Naive thymus-derived CD8-positive, alpha-beta T cell (primary cell): ENCODE measurements at regions not wholly inside any gene's neighbourhood (a gene's known extent, or its start where the extent isn't known, plus 50 kb on each side); places are given as distances from the start of the nearest gene placed in this dataset.
"Not testable (repeated sequence)": the region's sequence is repeated elsewhere in the genome, so short reads cannot be mapped to it uniquely, and the experiment has no call there.

Source experiments
- ATAC-seq, 2 donors: fragments of 150-1000 bp; cut with Tn5 transposase in 1 of 2; sonication (Bioruptor Pico), chemical (Tn5 transposase) in 1 of 2; 1 replicate in 1 of 2; 2 replicates in 1 of 2; pipeline ENCODE4 v1.10.0; 2021; ENCODE audit warnings: mild to moderate bottlenecking in 2 of 2, moderate library complexity in 2 of 2
- POLR2A ChIA-PET: fragments of 350-600 bp; sonication (Branson Sonifier 250); formaldehyde crosslinking; loops from one replicate; lab custom pipeline; 2021; ENCODE audit warnings: antibody characterized with exemption; lab: Charles Lee
- DNase-seq, 10 donors: peaks; one replicate each; pipeline versions ENCODE4 v3.0.0 to v3.0.0-alpha.2; 2020 to 2022
- H3K27ac Mint-ChIP-seq, 10 donors: one replicate each; pipeline ENCODE4 v1.8.0; 2020 to 2022; ENCODE audit warnings: mild to moderate bottlenecking in 10 of 10, mixed read lengths in 10 of 10, moderate library complexity in 4 of 10, inconsistent platforms in 1 of 10
- H3K27me3 Mint-ChIP-seq, 5 donors: one replicate each; pipeline ENCODE4 v1.8.0; 2021 to 2022; ENCODE audit warnings: mixed read lengths in 5 of 5
- H3K36me3 Mint-ChIP-seq, 3 donors: one replicate each; pipeline ENCODE4 v1.8.0; 2020 to 2022; ENCODE audit warnings: mixed read lengths in 3 of 3, mild to moderate bottlenecking in 2 of 3, inconsistent platforms in 1 of 3
- H3K4me1 Mint-ChIP-seq, 4 donors: one replicate each; pipeline ENCODE4 v1.8.0; 2021 to 2022; ENCODE audit warnings: mixed read lengths in 4 of 4
- H3K4me3 Mint-ChIP-seq, 10 donors: one replicate each; pipeline ENCODE4 v1.8.0; 2020 to 2022; ENCODE audit warnings: mild to moderate bottlenecking in 10 of 10, mixed read lengths in 10 of 10, moderate library complexity in 6 of 10, inconsistent platforms in 1 of 10
- H3K9me3 Mint-ChIP-seq, 9 donors: one replicate each; pipeline ENCODE4 v1.8.0; 2020 to 2022; ENCODE audit warnings: mixed read lengths in 9 of 9, mild to moderate bottlenecking in 3 of 9, inconsistent platforms in 1 of 9, moderate library complexity in 1 of 9

- no peaks in the 10 kb centered on the region for H3K36me3 Mint-ChIP-seq
- H3K27ac Mint-ChIP-seq = peak overlapping the region in 2 of 10 donors; percentile 11 to 39
- peak in 1 of 2 donors; percentile 69 for ATAC-seq
- peaks cover 0 to 17% (median 0%) of the 10 kb centered on the region in 5 donors for H3K27me3 Mint-ChIP-seq
- peak overlapping the region; percentile 22 to 89 (median 76) for H3K4me3 Mint-ChIP-seq
- H3K9me3 Mint-ChIP-seq = peaks cover 0 to 4% (median 0%) of the 10 kb centered on the region in 9 donors
- DNase-seq = no peak
- H3K4me1 Mint-ChIP-seq = peaks cover 16 to 45% (median 33%) of the 10 kb centered on the region in 4 donors
- POLR2A ChIA-PET = no interaction called here
These were observed 54.4 kb downstream of the PRR18 start for GRCh38 chr6:166253778-166254204.

DNA sequence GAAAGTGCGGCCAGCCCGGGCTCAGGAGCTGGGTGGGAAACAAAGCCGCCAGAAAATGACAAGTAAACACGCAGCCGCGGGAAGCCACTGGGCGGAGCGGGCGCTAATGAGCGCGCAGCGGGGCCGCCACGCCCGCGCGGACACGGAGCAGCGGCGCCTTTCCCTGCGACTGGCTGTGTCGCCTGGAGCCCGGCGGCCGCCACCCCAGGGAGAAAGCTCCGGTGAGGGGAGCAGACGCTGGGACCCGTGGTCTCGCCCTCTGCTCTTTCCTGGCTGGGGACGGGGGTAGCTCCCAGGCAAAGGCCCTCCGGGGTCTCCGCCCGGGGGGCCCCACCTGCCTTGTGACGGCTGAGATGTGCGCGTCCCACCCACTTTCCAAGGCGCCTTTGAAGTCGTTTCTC, 54.9 kb downstream of the PRR18 start:
- peak; percentile 53 to 62 for ATAC-seq
- peaks cover 11 to 40% (median 28%) of the 10 kb centered on the region in 4 donors for H3K4me1 Mint-ChIP-seq
- peak overlapping the region; percentile 64 to 89 (median 83) for H3K4me3 Mint-ChIP-seq
- peaks cover 0 to 17% (median 0%) of the 10 kb centered on the region in 5 donors for H3K27me3 Mint-ChIP-seq
- H3K9me3 Mint-ChIP-seq = peaks cover 0 to 4% (median 0%) of the 10 kb centered on the region in 9 donors
- no peaks in the 10 kb centered on the region for H3K36me3 Mint-ChIP-seq
- DNase-seq = peak in 2 of 10 donors; percentile 16 to 30
- peak overlapping the region in 1 of 10 donors; percentile 41 for H3K27ac Mint-ChIP-seq
- POLR2A ChIA-PET = no interaction called here

DNA sequence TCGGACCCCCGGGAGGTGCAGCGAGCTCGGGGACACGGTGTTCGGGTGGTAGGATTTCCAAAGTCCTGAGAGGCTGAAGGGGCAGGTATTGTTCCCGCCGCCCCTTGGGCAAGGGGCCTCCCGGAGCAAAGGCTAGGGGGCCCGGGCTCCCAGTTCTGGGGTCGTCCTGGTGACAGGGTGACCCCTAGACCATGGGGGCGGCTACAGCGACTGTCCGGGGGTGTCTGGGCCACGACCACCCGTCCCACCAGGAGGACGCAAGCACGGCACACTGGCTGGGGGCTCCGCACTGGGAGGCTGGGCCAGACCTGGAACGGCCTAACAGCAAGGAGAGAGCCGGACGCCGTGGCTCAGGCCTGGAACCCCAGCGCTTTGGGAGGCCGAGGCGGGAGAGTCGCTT, 55.6 kb downstream of the PRR18 start:
- H3K4me1 Mint-ChIP-seq = peaks cover 5 to 33% (median 21%) of the 10 kb centered on the region in 4 donors
- DNase-seq (no peak), ATAC-seq (no peak)
- peak overlapping the region in 1 of 10 donors; percentile 41 for H3K27ac Mint-ChIP-seq
- no peaks in the 10 kb centered on the region for H3K36me3 Mint-ChIP-seq
- peaks cover 0 to 17% (median 0%) of the 10 kb centered on the region in 5 donors for H3K27me3 Mint-ChIP-seq
- H3K9me3 Mint-ChIP-seq = peaks cover 0 to 4% (median 0%) of the 10 kb centered on the region in 9 donors
- POLR2A ChIA-PET = no interaction called here
- peak overlapping the region in 2 of 10 donors; percentile 50 to 84 for H3K4me3 Mint-ChIP-seq

- ATAC-seq (no peak), DNase-seq (no peak)
- H3K4me1 Mint-ChIP-seq = peaks cover 6 to 29% (median 22%) of the 10 kb centered on the region in 4 donors
- no peaks in the 10 kb centered on the region for H3K36me3 Mint-ChIP-seq
- peak overlapping the region in 8 of 10 donors; percentile 20 to 83 (median 69) for H3K4me3 Mint-ChIP-seq
- POLR2A ChIA-PET = no interaction called here
- peak overlapping the region in 2 of 10 donors; percentile 67 to 84 for H3K27ac Mint-ChIP-seq
- peaks cover 0 to 12% (median 0%) of the 10 kb centered on the region in 5 donors for H3K27me3 Mint-ChIP-seq
- no peaks in the 10 kb centered on the region for H3K9me3 Mint-ChIP-seq
These were observed 56.5 kb downstream of the PRR18 start for GRCh38 chr6:166251655-166252054.

- Mint-ChIP-seq H3K4me1 (peaks cover 8 to 32% (median 24%) of the 10 kb centered on the region in 4 donors), H3K27me3 (peaks cover 0 to 11% (median 0%) of the 10 kb centered on the region in 5 donors), H3K9me3 (no peaks in the 10 kb centered on the region), H3K27ac (peak overlapping the region in 2 of 10 donors; percentile 67 to 84), H3K4me3 (peak overlapping the region in 7 of 10 donors; percentile 37 to 83 (median 67)), H3K36me3 (no peaks in the 10 kb centered on the region)
- ATAC-seq (no peak), DNase-seq (no peak)
- POLR2A ChIA-PET = no interaction called here
These were observed 57.0 kb downstream of the PRR18 start for GRCh38 chr6:166251211-166251610.

DNA sequence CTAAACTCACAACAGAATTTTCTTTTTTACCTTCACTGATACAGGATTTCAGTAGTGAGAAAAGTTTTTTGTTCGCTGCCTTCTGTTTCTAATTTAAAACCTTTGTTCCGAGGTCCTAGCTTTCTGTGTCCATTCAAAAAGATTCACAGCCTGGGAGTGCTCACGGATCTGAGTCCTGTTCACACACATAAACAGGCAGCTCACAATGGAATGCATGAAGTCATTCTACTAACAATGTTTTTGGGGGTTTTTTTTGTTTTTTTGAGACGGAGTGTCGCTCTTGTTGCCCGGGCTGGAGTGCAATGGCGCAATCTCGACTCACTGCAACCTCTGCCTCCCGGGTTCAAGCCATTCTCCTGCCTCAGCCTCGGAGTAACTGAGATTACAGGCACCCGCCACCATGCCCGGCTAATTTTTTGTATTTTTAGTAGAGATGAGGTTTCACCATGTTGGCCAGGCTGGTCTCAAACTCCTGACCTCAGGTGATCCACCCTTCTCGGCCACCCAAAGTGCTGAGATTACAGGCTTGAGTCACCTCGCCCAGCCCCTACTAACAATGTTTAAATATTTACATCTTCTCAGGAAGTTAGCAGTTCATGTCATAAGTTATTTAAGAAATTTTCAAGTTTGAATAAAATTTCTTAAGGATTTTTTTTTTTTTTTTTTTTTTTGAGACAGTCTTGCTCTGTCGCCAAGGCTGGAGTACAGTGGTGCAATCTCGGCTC, 59.0 kb downstream of the PRR18 start:
- H3K27ac Mint-ChIP-seq, POLR2A ChIA-PET, ATAC-seq: not testable (repeated sequence)

DNA sequence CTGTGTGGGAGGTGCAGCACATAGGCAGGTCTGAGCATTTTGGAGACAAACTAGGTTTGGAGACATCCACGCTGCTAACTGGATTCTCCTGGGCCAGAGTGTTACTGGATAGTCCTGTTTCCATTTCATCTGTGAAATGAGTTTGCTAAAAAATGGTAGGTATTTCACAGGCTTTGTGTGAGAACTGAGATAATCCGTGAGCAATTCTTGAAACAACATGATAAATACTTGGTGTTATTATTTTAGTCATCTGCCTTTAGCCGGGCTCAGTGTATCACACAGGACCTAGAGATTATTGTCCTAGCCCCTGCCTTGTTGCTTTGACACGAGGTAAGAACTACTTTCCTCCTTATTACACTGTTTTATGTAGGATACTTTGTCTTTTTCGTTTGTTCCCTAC, 63.0 kb downstream of the PRR18 start:
- Mint-ChIP-seq H3K36me3 (no peaks in the 10 kb centered on the region), H3K4me1 (peaks cover 15 to 46% (median 24%) of the 10 kb centered on the region in 4 donors)
- no peak for ATAC-seq

More for the DNA sequence above, 59.0 kb downstream of the PRR18 start:
- H3K4me1 Mint-ChIP-seq = peaks cover 13 to 42% (median 30%) of the 10 kb centered on the region in 4 donors
- not testable (repeated sequence) for H3K9me3 Mint-ChIP-seq, H3K27me3 Mint-ChIP-seq, H3K36me3 Mint-ChIP-seq, DNase-seq, H3K4me3 Mint-ChIP-seq

DNA sequence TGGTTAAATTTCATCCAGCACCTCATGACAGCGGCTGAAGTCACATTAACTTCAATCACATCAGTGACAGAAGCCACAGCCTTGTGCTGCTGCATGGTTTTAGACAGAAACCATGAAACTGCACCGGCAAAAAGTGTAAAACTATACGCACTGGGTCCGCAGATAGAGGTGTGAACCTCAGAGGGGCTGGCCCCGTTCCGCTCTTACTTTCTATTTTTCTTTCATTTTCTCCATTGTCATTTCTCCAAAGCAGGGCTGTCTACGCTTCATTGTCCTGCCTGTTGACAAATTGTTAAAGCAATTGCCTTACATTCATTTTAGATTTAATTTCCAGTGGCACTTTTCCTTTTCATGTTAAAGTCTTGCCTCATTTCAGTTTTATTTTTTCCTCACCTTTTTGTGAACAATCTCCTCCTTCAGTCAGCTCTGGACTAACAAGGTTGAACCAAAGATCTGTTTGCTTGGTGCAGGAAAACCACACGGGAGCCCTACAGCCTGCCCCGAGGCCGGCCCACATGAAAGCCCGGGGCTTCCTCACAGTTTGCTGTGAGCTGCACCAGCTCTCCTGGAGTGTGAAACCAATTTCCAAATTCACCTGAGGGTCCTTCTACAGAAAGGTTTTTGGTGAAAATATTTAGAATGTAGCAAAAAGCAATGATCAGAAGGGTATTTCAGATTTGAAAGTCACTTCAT, 63.7 kb downstream of the PRR18 start:
- H3K4me3 Mint-ChIP-seq = peak overlapping the region; percentile 75 to 92 (median 82)
- ATAC-seq = peak; percentile 84
- peaks cover 15 to 46% (median 24%) of the 10 kb centered on the region in 4 donors for H3K4me1 Mint-ChIP-seq
- peak in 3 of 10 donors; percentile 27 to 42 (median 39) for DNase-seq
- H3K36me3 Mint-ChIP-seq = no peaks in the 10 kb centered on the region
- peaks cover 0 to 2% (median 0%) of the 10 kb centered on the region in 5 donors for H3K27me3 Mint-ChIP-seq
- H3K9me3 Mint-ChIP-seq = no peaks in the 10 kb centered on the region
- POLR2A ChIA-PET = no interaction called here
- H3K27ac Mint-ChIP-seq = peak overlapping the region; percentile 9 to 87 (median 44)

More for the DNA sequence above, 63.0 kb downstream of the PRR18 start:
- POLR2A ChIA-PET = no interaction called here
- Mint-ChIP-seq H3K27me3 (peaks cover 0 to 2% (median 0%) of the 10 kb centered on the region in 5 donors), H3K9me3 (no peaks in the 10 kb centered on the region), H3K4me3 (peak overlapping the region in 9 of 10 donors; percentile 75 to 92 (median 82)), H3K27ac (peak overlapping the region in 4 of 10 donors; percentile 7 to 83 (median 48))
- no peak for DNase-seq

- H3K36me3 Mint-ChIP-seq = no peaks in the 10 kb centered on the region
- POLR2A ChIA-PET = no interaction called here
- H3K27ac Mint-ChIP-seq = peak overlapping the region in 1 of 10 donors; percentile 67
- ATAC-seq (no peak), DNase-seq (no peak)
- H3K4me1 Mint-ChIP-seq = peaks cover 15 to 46% (median 24%) of the 10 kb centered on the region in 4 donors
- no peaks in the 10 kb centered on the region for H3K9me3 Mint-ChIP-seq
- H3K4me3 Mint-ChIP-seq = peak overlapping the region in 2 of 10 donors; percentile 24 to 29
- H3K27me3 Mint-ChIP-seq = peaks cover 0 to 7% (median 0%) of the 10 kb centered on the region in 5 donors
These were observed 65.3 kb downstream of the PRR18 start for GRCh38 chr6:166242888-166243287.

DNA sequence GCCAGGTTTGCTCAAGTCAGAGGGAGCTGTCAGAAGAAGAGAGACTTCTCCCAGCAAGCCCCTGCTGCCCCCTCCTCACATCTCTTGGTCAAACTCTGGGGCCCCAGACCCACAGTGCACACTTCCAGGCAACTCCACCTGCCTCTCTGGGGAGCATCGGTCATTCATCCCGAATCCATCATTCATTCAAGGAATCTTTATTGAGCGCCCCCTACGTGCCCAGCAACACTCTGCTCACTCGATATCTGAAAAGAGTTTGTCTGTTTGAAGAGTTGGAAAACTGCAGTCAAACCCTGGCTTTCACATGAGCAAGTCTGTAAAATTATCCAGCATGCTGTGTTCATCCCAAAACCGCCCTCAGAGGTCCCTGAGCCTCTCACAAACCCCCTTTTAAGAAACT, 66.2 kb downstream of the PRR18 start:
- POLR2A ChIA-PET = no interaction called here
- Mint-ChIP-seq H3K4me3 (no peak overlapping the region), H3K4me1 (peaks cover 15 to 44% (median 23%) of the 10 kb centered on the region in 4 donors), H3K36me3 (no peaks in the 10 kb centered on the region), H3K27ac (peak overlapping the region in 1 of 10 donors; percentile 33), H3K27me3 (peaks cover 0 to 17% (median 0%) of the 10 kb centered on the region in 5 donors), H3K9me3 (no peaks in the 10 kb centered on the region)
- ATAC-seq = no peak
- DNase-seq = no peak

DNA sequence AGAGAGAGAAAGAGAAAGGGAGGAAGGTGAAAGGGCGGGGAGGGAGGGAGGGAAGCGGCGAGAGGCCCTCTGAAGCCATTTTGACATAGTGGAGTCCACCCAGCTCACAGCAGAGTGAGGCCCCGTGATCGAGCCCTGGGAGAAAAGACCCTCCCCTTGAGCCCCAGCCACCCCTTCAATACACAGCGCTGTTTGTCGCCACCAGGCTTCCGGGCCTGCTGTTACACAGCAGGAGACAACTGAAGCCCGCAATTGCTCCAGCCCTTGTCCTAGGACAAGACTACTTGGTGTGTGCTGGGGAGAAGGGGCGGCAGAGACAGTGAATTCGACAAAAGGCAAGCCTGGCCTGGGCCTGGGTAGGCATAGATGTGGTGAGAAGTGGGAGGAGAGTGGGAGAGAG, 67.3 kb downstream of the PRR18 start:
- ATAC-seq (no peak), DNase-seq (no peak)
- no peaks in the 10 kb centered on the region for H3K9me3 Mint-ChIP-seq
- H3K36me3 Mint-ChIP-seq = no peaks in the 10 kb centered on the region
- H3K27ac Mint-ChIP-seq = no peak overlapping the region
- H3K27me3 Mint-ChIP-seq = peaks cover 0 to 27% (median 4%) of the 10 kb centered on the region in 5 donors
- H3K4me1 Mint-ChIP-seq = peaks cover 12 to 41% (median 19%) of the 10 kb centered on the region in 4 donors
- no peak overlapping the region for H3K4me3 Mint-ChIP-seq
- POLR2A ChIA-PET = no interaction called here

DNA sequence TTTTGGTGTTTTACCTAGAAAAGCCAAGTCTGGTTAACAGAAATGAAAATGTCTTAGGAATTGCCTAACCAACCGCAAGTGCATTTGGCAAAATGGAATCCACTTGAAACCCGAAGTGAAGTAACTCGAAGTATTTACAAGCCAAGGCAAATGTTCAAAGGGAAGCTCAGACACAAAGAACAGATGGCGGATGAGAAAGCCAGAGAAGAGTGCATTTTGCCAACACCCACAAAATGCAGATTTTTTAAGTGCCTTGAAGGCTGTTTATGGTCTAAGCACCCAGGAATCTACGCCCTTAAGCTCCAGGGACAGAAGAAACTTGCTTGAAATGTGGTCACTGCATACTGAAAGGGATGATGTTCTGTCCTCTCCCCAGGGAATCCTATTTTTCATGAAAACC, 70.0 kb upstream of the TBXT start:
- H3K9me3 Mint-ChIP-seq = no peaks in the 10 kb centered on the region

More for the DNA sequence above, 70.0 kb upstream of the TBXT start:
- Mint-ChIP-seq H3K27ac (peak overlapping the region in 1 of 10 donors; percentile 3), H3K36me3 (no peaks in the 10 kb centered on the region), H3K4me3 (no peak overlapping the region), H3K4me1 (peaks cover 7 to 26% (median 10%) of the 10 kb centered on the region in 4 donors), H3K27me3 (peaks cover 4 to 37% (median 8%) of the 10 kb centered on the region in 5 donors)
- ATAC-seq (no peak), DNase-seq (no peak)
- POLR2A ChIA-PET = no interaction called here
